Right lobe of liver (tissue), 4 donors: ENCODE measurements at regions not wholly inside any gene's neighbourhood (a gene's known extent, or its start where the extent isn't known, plus 50 kb on each side); places are given as distances from the start of the nearest gene placed in this dataset.

Experiments
- POLR2A ChIP-seq: fragments of 450-650 bp; IDR thresholded peaks from one replicate; pipeline ENCODE4 v1.6.1; 2017; ENCODE audit warnings: antibody characterized with exemption, mild to moderate bottlenecking
- TF ChIP-seq, protein P1 (sequence below), 4 donors: fragments of 200-600 bp in 3 of 4; fragments of 450-650 bp in 1 of 4; IDR thresholded peaks; one replicate each; pipeline versions ENCODE4 v1.5.1 to v1.8.0; 2016 to 2022; ENCODE audit warnings: antibody characterized with exemption in 4 of 4, mild to moderate bottlenecking in 2 of 4
- donor health status: DM: no; HTN: no; CAD: no.
- donor health status: DM: no; HTN: no; CAD: no.
- donor health status: DM: no; HTN: yes; CAD: no.

DNA sequence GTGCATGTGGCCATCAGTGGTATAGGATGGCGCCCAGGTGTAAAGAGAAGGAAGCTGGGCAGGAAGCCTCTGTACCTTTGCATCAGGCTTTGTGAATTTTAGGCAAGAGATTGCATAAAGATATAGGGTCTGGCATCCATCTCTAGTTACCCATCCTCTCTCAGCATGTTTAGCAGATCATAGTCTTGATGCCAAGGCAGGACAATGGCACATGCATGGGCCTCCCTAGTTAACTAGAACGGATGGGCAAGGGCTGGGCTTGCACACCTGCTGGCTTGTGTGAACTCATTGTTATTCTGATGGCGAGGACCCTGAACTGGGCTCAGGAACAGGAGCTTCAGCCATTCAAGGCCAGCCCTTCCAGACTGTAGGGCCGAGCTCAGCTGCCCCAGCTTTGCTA, 229.2 kb upstream of the NCAM1 start:
- TF ChIP-seq POLR2A: no peak
- TF ChIP-seq, protein P1, sequence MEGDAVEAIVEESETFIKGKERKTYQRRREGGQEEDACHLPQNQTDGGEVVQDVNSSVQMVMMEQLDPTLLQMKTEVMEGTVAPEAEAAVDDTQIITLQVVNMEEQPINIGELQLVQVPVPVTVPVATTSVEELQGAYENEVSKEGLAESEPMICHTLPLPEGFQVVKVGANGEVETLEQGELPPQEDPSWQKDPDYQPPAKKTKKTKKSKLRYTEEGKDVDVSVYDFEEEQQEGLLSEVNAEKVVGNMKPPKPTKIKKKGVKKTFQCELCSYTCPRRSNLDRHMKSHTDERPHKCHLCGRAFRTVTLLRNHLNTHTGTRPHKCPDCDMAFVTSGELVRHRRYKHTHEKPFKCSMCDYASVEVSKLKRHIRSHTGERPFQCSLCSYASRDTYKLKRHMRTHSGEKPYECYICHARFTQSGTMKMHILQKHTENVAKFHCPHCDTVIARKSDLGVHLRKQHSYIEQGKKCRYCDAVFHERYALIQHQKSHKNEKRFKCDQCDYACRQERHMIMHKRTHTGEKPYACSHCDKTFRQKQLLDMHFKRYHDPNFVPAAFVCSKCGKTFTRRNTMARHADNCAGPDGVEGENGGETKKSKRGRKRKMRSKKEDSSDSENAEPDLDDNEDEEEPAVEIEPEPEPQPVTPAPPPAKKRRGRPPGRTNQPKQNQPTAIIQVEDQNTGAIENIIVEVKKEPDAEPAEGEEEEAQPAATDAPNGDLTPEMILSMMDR (IDR thresholded peaks at IDR 0.05): no peak
